ENCODE measurements at regions not wholly inside any gene's neighbourhood (a gene's known extent, or its start where the extent isn't known, plus 50 kb on each side); places are given as distances from the start of the nearest gene placed in this dataset.

DNA sequence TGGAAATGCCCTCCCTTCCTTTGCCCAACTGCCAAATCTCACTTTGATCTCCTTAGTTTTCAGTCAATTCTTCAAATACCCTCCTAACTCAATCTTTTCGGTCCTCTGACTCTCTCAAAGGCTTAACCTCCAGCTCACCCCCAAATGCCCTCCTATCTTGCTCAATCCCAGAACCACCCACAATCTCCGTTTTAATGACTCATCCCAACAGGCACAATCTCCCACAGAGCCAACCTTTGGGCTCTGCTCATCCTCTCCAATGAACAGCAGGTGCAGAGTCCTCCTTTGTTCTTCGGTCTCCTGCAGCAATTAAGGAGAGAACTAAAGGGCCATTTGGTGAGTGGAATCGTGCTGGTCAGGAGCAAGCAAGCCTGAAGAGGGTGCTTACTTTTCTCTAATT is 366.1 kb upstream of the CRIM1 start:
- TF ChIP-seq, protein P1, sequence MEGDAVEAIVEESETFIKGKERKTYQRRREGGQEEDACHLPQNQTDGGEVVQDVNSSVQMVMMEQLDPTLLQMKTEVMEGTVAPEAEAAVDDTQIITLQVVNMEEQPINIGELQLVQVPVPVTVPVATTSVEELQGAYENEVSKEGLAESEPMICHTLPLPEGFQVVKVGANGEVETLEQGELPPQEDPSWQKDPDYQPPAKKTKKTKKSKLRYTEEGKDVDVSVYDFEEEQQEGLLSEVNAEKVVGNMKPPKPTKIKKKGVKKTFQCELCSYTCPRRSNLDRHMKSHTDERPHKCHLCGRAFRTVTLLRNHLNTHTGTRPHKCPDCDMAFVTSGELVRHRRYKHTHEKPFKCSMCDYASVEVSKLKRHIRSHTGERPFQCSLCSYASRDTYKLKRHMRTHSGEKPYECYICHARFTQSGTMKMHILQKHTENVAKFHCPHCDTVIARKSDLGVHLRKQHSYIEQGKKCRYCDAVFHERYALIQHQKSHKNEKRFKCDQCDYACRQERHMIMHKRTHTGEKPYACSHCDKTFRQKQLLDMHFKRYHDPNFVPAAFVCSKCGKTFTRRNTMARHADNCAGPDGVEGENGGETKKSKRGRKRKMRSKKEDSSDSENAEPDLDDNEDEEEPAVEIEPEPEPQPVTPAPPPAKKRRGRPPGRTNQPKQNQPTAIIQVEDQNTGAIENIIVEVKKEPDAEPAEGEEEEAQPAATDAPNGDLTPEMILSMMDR (conservative IDR thresholded peaks at IDR 0.05; ENCODE audit: control insufficient read depth, insufficient read depth, low read depth, low read length), result no peak
- no peak for DNase-seq (ENCODE audit: low read depth)

DNA sequence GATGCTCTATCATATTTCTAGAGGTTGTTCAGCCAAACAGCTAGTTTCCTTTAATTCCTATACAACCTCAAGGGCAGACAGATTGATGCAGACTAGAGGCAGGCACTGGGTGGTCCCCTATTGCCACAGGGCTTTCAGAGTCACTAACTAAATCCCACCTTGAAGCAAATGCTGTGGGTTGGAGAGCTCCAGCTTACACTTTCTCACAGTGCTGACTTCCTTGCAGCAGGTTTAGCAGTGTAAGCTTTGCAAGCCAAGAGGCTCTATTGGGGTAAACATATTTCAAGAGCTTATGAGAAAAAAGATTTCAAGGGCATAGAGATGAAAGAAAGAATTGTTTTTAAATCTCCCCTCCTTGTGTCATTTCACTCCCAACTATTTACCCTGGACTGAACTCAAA is 366.5 kb upstream of the CRIM1 start:
- no peak overlapping the region for H3K4me3 ChIP-seq (ENCODE audit: control insufficient read depth, low read depth, low read length)
- TF ChIP-seq, protein P1 (conservative IDR thresholded peaks at IDR 0.05; ENCODE audit: control insufficient read depth, insufficient read depth, low read depth, low read length), result no peak
- DNase-seq (ENCODE audit: low read depth), result no peak

More for the DNA sequence above, 366.1 kb upstream of the CRIM1 start:
- no peak overlapping the region for H3K4me3 ChIP-seq (ENCODE audit: control insufficient read depth, low read depth, low read length)

DNA sequence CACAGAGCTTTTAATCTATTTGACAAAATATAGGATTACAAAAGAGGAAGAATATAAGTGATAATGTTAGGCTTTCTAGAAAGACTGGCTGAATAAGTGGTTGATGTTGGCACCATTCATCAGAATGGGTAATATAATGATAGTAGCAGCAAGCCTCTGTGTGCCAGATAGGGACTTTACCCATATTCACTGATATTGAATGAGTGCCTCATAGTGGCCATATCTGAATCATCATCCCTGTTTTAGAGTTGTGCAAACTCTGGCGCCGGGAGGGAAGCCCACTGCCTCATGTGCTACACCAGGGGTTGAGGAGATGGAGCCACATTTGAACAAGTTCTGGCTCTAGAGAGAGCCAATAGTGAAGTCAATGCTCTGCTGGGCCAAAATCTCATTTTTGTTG is 368.7 kb upstream of the CRIM1 start:
- DNase-seq (ENCODE audit: low read depth), result no peak
- H3K4me3 ChIP-seq (ENCODE audit: control insufficient read depth, low read depth, low read length), result no peak overlapping the region
- TF ChIP-seq, protein P1 (conservative IDR thresholded peaks at IDR 0.05; ENCODE audit: control insufficient read depth, insufficient read depth, low read depth, low read length), result no peak

DNA sequence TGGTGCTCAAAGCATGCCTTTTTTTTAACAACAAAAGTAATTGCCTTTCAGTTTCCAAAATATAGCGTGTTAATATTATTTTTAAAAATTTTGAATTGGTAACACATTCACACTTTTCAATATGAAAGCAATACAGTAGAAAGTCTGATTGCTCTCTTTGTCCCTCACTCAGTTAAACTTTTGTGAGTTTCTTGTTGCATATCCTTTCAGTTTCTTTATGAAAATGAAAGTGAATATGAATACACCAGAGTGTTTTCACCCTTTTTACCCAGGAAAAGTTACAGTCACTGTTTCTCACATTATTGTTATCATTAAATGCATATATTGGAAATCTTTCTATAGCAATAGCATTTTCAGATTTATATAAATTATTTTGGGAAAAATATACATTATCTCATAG is 377.4 kb upstream of the CRIM1 start:
- no peak for DNase-seq (ENCODE audit: low read depth)
- no peak overlapping the region for H3K4me3 ChIP-seq (ENCODE audit: control insufficient read depth, low read depth, low read length)
- TF ChIP-seq, protein P1 (conservative IDR thresholded peaks at IDR 0.05; ENCODE audit: control insufficient read depth, insufficient read depth, low read depth, low read length), result no peak

DNA sequence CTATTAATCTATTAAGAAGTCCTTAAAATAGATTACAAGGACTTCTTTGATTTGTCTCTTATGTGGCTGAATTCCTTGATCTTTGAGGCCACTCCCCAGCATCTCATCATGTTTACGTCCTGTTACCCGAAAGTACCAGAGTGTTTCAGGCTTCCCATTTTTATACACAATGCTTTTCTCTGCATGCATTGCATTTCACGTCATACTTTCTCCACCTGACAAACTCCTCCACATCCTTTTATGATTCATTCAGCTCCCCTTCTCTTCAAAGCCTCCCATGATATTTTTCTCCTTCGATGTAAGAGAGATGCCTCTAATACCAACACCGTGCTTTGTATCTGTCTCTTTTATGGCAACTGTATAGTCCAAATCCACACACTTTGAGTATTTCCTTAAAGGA is 379.0 kb upstream of the CRIM1 start:
- TF ChIP-seq, protein P1 (conservative IDR thresholded peaks at IDR 0.05; ENCODE audit: control insufficient read depth, insufficient read depth, low read depth, low read length), result no peak
- no peak overlapping the region for H3K4me3 ChIP-seq (ENCODE audit: control insufficient read depth, low read depth, low read length)
- no peak for DNase-seq (ENCODE audit: low read depth)

DNA sequence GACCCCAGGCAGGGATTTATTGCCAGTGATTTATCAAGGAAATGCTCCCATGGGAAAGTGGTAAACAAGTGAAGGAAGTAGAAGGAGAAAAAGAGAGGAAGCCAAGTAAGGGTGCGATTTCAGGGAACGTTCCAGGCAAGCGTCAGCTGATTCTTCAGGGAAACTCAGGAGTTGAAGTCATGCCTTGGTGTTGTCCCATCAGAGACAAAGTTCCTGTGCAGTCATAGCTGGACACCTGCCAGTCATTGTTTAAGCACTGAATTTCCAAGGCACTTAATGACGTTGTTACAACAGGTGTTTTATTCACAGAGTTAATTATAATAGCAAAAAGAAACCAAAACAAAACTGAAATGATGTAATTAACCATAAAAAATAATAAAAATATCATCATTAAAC is 381.8 kb upstream of the CRIM1 start:
- no peak overlapping the region for H3K4me3 ChIP-seq (ENCODE audit: control insufficient read depth, low read depth, low read length)
- no peak for DNase-seq (ENCODE audit: low read depth)
- TF ChIP-seq, protein P1 (conservative IDR thresholded peaks at IDR 0.05; ENCODE audit: control insufficient read depth, insufficient read depth, low read depth, low read length), result no peak

DNA sequence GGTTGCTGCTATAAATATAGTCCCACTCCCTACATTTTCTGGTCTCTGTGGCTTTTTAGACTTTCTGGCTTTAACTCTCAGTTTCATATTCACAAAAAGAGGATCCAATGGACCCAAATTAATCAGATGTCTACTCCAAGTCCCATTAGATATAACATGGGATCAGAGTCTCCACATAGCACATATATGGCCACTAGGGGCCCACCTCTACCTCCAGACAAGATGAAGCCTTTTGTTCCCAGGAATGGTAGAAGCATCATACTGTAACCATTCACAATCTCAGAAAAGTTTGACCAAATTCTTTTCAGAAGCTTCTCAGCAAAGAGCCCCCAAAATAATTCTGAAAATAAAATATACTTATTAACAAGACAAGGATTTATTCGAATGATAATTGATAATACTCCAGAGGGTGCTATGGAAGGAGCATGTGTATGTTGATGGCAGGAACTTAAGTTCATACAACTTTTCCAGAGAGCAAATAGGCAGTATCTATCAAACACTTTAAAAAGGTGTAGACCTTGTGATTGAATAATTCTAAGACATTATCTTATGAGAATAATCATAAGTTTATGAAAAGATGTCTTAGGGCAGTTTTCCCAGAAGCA is 382.3 kb upstream of the CRIM1 start:
- TF ChIP-seq, protein P1 (conservative IDR thresholded peaks at IDR 0.05; ENCODE audit: control insufficient read depth, insufficient read depth, low read depth, low read length), result peak; percentile 19
- peak; percentile 1 for DNase-seq (ENCODE audit: low read depth)
- no peak overlapping the region for H3K4me3 ChIP-seq (ENCODE audit: control insufficient read depth, low read depth, low read length)
